Glutamatergic neuron (in vitro differentiated cells): ENCODE measurements at regions not wholly inside any gene's neighbourhood (a gene's known extent, or its start where the extent isn't known, plus 50 kb on each side); places are given as distances from the start of the nearest gene placed in this dataset.
"Not testable (repeated sequence)": the region's sequence is repeated elsewhere in the genome, so short reads cannot be mapped to it uniquely, and the experiment has no call there.

Source experiments
- DNase-seq: peaks from one replicate; pipeline ENCODE4 v3.0.0; 2022
- H3K27ac Mint-ChIP-seq: one replicate; pipeline ENCODE4 v1.8.0; 2020; ENCODE audit warnings: mild to moderate bottlenecking, mixed read lengths, inconsistent platforms; ENCODE audit not compliant: unreplicated experiment
- H3K27me3 Mint-ChIP-seq: one replicate; pipeline ENCODE4 v1.8.0; 2020; ENCODE audit warnings: mild to moderate bottlenecking, moderate library complexity, mixed read lengths, inconsistent platforms; ENCODE audit not compliant: unreplicated experiment
- H3K36me3 Mint-ChIP-seq: one replicate; pipeline ENCODE4 v1.8.0; 2020; ENCODE audit warnings: mild to moderate bottlenecking, mixed read lengths, inconsistent platforms; ENCODE audit not compliant: unreplicated experiment
- H3K4me1 Mint-ChIP-seq: one replicate; pipeline ENCODE4 v1.8.0; 2020; ENCODE audit warnings: mild to moderate bottlenecking, low read depth, mixed read lengths, inconsistent platforms; ENCODE audit not compliant: unreplicated experiment
- H3K4me3 Mint-ChIP-seq: one replicate; pipeline ENCODE4 v1.8.0; 2020; ENCODE audit warnings: mild to moderate bottlenecking, mixed read lengths, inconsistent platforms; ENCODE audit not compliant: unreplicated experiment
- H3K9me3 Mint-ChIP-seq: one replicate; pipeline ENCODE4 v1.8.0; 2020; ENCODE audit warnings: mild to moderate bottlenecking, moderate library complexity, mixed read lengths, inconsistent platforms; ENCODE audit not compliant: unreplicated experiment
- TF ChIP-seq, protein P1 (sequence below): fragments of 200-600 bp; sonication (generic); IDR thresholded peaks from one replicate; pipeline ENCODE4 v1.5.0; 2021; ENCODE audit not compliant: partially characterized antibody, unreplicated experiment

DNA sequence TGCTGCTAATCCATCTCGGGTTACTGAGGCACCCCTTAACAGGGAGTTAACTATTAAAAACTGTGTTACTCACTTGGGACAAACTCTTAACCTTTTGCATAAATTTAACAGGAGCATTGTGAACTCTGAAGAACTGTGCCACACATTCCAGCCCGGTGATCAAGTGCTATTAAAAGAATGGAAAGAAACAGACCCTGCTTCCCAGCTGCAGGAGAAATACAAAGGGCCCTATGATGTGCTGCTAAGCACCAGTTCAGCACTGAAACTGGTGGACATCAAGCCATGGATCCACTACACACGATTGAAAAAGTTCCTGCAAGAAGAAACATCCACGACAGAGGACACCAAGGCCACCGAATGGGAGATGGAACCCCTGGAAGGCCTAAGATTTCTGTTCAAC is 114.7 kb upstream of the PLCL2 start:
- H3K27me3 Mint-ChIP-seq, result no peaks in the 10 kb centered on the region
- no peaks in the 10 kb centered on the region for H3K36me3 Mint-ChIP-seq
- no peaks in the 10 kb centered on the region for H3K9me3 Mint-ChIP-seq

DNA sequence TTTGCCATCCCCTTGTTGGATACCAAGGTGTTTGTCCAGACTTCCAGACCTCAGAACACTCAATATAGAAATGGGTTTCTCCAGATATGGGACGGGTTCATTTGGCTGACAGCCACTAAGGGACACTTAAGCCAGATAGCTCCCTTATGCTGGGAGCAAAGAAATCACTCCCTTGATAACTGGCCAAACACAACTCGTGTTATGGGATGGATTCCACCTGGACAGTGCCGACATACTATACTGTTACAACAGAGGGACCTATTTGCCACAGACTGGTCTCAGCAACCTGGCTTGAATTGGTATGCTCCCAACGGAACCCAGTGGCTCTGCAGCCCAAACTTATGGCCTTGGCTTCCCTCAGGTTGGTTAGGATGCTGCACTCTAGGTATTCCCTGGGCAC is 114.0 kb upstream of the PLCL2 start:
- H3K4me3 Mint-ChIP-seq, result no peak overlapping the region
- H3K9me3 Mint-ChIP-seq, result no peaks in the 10 kb centered on the region
- no peak for DNase-seq
- peaks cover under 1% of the 10 kb centered on the region for H3K4me1 Mint-ChIP-seq
- no peaks in the 10 kb centered on the region for H3K27me3 Mint-ChIP-seq
- no peak overlapping the region for H3K27ac Mint-ChIP-seq
- TF ChIP-seq, protein P1, sequence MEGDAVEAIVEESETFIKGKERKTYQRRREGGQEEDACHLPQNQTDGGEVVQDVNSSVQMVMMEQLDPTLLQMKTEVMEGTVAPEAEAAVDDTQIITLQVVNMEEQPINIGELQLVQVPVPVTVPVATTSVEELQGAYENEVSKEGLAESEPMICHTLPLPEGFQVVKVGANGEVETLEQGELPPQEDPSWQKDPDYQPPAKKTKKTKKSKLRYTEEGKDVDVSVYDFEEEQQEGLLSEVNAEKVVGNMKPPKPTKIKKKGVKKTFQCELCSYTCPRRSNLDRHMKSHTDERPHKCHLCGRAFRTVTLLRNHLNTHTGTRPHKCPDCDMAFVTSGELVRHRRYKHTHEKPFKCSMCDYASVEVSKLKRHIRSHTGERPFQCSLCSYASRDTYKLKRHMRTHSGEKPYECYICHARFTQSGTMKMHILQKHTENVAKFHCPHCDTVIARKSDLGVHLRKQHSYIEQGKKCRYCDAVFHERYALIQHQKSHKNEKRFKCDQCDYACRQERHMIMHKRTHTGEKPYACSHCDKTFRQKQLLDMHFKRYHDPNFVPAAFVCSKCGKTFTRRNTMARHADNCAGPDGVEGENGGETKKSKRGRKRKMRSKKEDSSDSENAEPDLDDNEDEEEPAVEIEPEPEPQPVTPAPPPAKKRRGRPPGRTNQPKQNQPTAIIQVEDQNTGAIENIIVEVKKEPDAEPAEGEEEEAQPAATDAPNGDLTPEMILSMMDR, result no peak
- H3K36me3 Mint-ChIP-seq, result peaks cover 5% of the 10 kb centered on the region

More for the DNA sequence above, 114.7 kb upstream of the PLCL2 start:
- H3K4me3 Mint-ChIP-seq, result no peak overlapping the region
- TF ChIP-seq, protein P1, result no peak
- peaks cover 2% of the 10 kb centered on the region for H3K4me1 Mint-ChIP-seq
- no peak overlapping the region for H3K27ac Mint-ChIP-seq
- DNase-seq, result no peak

DNA sequence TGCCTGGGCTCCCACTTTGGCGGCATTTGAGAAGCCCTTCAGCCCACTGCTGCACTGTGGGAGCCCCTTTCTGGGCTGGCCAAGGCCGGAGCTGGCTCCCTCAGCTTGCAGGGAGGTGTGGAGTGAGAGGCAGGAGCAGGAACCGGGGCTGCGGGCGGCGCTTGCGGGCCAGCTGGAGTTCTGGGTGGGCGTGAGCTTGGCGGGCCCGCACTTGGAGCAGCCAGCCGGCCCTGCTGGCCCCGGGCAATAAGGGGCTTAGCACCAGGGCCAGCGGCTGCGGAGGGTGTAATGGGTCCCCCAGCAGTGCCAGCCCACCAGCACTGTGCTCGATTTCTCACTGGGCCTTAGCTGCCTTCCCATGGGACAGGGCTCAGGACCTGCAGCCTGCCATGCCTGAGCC is 111.2 kb upstream of the PLCL2 start:
- H3K27ac Mint-ChIP-seq, H3K36me3 Mint-ChIP-seq, DNase-seq, H3K4me1 Mint-ChIP-seq, H3K4me3 Mint-ChIP-seq, H3K9me3 Mint-ChIP-seq, H3K27me3 Mint-ChIP-seq: not testable (repeated sequence)

DNA sequence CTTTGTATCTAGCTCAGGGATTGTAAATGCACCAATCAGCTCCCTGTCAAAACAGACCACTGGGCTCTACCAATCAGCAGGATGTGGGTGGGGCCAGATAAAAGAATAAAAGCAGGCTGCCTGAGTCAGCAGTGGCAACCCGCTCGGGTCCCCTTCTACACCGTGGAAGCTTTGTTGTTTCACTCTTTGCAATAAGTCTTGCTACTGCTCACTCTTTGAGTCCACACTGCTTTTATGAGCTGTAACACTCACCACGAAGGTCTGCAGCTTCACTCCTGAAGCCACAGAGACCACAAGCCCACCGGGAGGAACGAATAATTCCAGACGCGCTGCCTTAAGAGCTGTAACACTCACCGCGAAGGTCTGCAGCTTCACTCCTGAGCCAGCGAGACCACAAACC is 110.2 kb upstream of the PLCL2 start:
- not testable (repeated sequence) for DNase-seq, H3K4me3 Mint-ChIP-seq, H3K27ac Mint-ChIP-seq, H3K4me1 Mint-ChIP-seq, H3K9me3 Mint-ChIP-seq, H3K27me3 Mint-ChIP-seq, H3K36me3 Mint-ChIP-seq

DNA sequence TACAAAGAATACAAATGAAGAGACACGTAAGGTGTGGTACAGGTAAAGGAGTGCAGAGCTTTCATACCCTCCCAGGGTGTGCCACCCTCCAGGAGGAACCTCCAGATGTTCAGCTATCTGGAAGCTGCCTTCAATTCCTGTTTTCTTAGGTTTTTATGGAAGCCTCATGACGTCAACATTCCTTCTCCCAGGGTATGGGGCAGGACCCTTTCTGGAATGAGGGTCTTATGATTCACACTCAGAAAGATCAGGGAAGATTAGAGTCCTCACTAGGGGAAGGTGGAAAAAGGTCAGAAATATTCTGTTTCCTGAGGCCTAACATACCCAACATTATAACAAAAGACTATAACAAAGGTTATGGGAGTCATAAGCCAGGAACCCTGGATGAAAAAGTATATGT is 99.8 kb upstream of the PLCL2 start:
- Mint-ChIP-seq H3K9me3 (peaks cover 2% of the 10 kb centered on the region), H3K4me3 (no peak overlapping the region), H3K27ac (no peak overlapping the region), H3K27me3 (peaks cover 5% of the 10 kb centered on the region), H3K36me3 (no peaks in the 10 kb centered on the region), H3K4me1 (peaks cover 6% of the 10 kb centered on the region)
- TF ChIP-seq, protein P1, result no peak
- no peak for DNase-seq

DNA sequence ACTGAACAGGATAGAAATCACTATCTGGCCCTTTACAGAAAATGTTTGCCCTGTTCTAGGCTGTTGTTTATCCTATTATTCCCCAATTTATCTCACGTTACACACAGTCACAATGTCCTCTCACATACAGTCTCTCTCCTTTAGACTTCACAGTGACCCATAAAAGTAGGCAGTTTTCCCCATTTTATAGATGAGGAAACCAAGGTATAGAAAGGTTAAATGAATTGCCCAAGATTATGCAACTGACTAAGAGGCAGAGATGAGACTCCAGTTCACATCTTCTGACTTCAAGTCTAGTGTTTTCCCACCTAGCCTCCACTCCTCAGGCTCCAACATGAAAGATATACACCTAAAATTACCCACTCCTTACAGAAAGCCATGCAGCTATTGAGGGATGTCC is 99.3 kb upstream of the PLCL2 start:
- TF ChIP-seq, protein P1, result no peak
- no peak for DNase-seq
- Mint-ChIP-seq H3K27ac (no peak overlapping the region), H3K9me3 (peaks cover 5% of the 10 kb centered on the region), H3K36me3 (no peaks in the 10 kb centered on the region), H3K27me3 (peaks cover 5% of the 10 kb centered on the region), H3K4me3 (no peak overlapping the region), H3K4me1 (peaks cover 11% of the 10 kb centered on the region)
